ENCODE measurements at regions not wholly inside any gene's neighbourhood (a gene's known extent, or its start where the extent isn't known, plus 50 kb on each side); places are given as distances from the start of the nearest gene placed in this dataset.

DNA sequence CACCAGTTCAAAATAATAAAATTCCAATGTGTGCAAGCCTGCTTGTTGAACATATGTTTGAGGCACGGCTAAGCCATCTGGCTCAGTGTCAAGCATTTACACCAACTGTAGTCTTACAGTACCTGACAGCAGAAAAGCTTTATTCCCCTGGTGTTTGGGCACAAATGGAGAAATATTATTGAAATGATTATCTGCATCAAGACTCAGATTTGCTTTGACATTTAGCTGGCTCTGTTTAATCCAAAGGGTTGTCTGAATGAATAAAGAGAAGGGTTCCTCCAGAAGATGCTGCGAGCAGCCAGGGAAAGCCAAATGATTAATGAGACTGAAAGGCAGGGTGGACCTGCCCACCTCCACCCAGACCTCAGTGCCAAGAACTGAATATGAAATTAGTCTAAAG is 393.2 kb upstream of the GALNT5 start:
- no peak for DNase-seq

DNA sequence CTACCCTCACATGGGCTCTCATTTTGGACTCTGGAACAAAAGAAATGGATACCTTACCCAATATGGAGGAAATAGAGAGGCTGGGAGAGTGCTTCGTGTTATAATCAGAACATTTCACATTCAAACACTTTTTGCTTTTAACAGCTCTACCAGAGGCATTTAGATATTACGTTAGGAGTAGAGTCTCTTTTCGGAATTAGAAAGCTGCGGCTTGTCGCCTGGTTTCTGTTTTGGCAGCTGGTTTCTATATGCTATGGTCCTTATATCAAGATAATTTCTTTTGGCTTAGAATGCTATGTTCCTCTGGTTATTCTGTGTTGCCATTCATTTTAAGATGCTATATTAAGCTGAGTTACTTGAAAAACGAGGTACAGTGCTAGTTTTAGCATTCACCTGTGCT is 392.8 kb upstream of the GALNT5 start:
- no peak for DNase-seq

DNA sequence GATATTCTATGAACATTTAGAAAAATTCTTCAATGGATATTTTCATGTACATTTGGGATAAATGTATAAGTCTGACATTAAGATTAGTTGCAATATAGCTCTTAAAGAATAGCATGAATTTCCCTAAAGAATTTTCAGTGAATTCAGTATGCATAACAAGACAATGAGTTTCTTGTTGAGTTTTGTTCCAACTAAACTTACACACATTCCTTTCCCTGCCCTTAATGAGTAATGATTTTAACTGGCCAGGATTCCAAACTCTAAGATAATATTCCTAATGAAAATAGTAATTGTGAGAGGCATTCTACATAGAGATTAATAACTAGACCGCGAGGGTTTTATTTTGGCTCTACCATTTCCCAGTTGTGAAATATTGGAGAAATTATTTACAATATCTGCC is 390.3 kb upstream of the GALNT5 start:
- DNase-seq = no peak

DNA sequence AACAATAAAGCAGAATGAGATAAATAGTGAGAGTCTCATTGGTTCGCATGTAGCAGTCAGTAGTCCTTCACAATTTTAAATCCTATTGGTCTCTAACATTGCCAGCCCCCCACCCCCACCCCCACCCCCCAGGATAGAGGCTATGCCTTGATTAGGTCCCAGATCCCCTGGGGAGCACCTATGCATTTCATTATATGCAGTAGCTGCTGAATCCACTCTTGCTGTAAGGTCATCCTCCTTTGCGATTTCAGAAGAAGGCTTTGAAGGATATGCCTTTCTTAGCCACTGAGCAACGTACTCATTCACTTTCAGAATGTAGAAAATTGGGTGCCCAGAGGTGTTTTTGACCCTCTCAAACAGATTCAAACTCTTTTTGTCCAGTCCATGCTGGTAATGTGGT is 382.8 kb upstream of the GALNT5 start:
- DNase-seq = no peak

DNA sequence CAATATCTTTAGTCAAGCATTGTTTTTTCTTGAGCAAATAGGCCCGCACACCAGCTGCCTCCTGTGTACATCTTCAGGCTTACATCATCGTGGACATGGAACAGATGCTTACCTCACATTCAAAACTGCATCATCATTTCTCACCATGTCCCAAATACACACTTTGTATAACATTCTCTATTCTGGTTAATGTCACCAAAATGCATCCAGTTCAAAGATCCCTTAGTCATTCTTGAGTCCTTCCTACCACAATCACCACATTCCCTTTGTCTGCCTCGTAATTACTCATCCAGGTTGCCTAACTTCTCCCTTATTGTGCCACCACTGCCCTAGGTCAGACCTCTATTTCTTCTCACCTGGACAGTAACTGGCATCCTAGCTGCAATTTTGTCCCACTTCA is 373.7 kb upstream of the GALNT5 start:
- DNase-seq = no peak

DNA sequence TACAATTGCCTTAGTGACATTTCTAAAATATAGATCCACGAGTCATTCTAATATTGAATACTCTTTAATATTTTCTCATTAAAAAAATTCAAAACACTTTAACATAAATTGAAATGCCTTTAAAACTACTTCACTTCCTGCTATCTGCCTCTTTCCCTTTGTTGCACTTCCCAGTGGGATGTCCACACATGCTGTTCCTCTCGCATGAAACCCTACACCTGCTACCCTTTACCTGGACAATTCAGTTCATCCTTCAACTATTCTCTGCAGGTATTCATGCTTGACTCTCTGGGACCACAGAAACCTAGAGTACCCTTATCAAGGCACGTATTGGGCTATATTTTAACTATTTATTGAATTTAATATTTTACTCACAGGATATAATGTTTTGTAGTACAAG is 373.3 kb upstream of the GALNT5 start:
- no peak for DNase-seq

DNA sequence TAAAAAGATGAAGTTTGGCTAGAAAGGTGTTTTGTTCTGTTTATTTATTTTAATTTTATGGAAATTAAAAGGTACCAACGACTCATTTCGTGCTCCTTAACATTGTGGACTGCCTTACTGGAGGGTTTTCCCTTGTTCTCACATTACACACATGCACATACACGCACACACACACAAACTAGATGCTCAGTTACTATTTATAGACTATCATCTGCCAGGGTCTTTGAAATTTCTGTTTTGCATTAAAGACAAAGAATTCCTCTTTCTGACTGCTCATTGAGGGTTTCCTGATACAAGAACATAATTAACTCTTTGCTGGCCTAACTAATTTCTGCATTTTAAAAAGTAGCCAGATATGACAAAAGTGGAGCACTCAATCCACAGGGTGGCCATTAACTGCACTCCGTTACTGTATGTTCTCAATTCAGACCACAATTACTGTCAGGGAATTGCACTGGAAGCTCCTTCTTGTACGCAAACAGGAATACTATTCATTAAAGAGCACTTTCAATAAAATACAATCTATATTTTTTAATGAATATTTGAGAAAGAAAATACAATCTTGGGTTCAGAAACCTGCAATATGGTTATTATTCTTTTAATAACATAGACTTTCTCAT is 366.9 kb upstream of the GALNT5 start:
- no peak for DNase-seq

DNA sequence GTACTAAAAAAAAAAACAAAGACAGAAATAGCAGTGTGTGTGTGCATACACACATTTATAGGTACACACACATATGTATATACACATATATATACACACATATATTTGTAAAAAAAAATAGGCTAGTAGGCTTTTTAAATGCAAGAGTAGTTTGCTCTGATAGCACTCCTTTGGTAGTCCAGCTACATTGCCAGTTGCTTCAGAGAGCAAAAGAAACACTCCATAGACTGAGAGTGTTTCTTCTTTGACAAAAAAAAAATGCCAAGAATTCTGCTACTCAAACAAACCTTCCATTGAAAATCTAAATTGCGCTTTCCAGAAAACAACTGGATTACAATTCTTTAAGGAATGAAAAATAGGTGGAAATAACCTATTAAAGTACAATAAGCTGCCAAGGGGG is 365.9 kb upstream of the GALNT5 start:
- no peak for DNase-seq

DNA sequence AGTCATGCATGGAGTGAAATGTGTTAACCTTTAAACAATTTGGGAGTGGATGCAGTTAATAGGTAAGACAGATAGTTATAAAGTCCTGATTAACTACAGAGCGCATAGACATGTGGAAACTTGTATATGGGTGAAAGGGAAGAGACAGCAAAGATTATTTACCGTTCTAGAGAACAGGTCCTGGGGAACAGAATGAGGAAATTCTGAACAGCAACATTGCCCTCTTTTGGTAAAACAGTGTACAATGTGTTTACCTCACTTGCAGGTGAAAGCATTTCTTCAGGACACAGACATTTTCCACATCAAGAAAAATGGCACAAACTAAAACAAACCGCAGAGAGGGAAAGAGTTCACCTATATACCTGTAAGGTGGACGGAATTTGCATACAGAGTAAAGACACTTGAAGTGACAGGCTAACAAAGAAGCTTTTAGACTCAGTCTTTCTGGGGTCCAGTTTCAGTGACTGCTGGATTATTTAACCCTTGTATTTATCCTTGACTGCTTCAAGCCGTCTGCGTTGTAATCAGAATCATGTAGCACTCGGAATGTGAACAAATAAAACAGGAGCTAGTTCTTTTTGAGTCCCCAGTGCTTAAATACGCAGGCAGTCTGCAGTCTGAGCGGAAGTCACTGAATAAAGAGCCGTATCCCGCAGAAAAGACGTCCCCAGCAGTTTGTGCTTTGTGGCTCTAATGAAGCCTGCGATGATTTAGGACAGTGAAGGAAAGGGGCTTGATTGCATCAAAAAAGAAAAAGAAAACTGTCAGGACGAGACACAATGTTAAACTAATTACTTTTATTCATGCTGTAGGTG is 364.8 kb upstream of the GALNT5 start:
- DNase-seq = no peak

DNA sequence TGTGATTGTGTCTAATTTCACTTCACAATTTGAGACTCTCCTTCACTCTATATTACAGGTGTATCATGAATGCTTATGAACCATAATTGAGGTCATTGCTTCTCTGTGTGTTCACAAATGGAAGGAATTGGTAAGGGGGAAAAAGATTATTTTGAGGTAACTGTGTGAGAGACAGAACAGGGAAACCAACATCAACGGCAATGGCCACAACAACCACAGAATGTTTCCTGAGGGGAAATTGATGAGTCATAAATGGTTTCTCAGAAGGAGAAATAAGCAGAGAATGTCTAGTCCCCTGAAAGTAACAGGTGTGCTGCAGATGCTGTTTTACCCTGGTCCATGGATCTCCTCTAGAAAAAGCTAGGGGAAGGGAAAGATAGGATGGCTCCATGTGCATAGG is 361.2 kb upstream of the GALNT5 start:
- DNase-seq = no peak

DNA sequence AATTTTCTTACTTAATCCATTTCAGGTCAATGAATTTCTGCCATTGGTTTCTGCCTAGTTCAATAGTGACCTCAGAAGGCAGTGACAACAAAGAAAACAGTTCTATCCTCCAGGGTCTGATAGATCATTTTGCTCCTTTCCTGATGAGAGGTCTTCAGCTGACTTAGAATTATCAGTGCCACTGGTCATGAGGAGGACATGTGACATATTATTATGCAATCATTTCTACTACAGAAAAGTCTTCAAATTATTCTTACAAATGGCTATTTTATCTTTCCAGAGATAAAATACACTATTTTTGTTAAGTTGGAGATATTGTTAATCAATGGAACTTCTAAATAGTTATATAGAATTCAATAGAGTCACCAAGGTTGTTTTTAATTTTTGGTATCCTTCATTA is 360.0 kb upstream of the GALNT5 start:
- DNase-seq = no peak

DNA sequence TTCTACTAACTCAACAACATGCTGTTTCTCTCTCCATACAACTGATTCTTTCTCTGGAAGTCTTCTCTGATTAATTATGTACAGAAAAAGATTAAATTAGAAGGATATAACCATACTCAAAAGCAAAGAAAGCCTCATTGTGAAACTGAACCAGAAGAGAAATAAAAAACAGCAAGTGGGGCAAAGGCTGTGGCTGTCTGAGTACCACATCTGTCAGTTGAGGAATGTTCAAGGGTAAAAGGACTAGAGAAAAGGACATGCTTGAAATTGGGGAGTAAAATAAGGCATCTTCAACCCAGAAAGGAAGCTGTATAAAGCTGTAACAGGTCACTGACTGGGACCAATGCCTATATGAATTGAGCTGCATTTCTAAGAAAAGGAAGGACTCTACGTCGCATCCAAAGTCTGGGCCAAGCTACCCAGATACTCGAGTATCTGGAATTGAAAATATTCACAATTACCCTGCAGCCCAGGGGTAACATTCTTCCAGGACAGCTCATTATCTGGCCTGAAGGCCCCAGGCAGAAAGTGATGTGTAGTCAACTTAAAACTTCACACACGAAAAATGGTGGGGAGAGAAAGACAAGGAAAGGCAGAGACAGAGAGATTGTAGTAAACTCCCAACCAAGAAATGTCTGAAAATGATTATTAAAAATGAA is 356.0 kb upstream of the GALNT5 start:
- DNase-seq = no peak

DNA sequence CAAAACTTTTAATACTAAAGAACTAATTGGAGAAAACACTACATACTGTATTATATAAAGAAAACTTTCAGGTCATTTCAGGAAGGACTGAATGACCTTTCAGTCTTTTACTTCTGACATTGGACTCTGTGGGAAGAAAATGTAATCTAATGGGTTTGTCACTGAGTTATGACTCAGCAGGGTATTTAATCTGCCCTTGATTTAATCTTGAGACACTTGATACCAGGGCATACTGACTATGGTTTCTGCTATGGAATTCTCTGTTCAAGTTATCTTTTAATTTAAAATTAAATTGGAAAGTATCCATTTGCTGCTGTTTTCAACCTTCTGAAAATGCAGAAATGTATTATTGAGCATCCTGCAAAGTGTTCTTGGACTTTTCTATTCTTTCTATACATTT is 354.2 kb upstream of the GALNT5 start:
- no peak for DNase-seq

DNA sequence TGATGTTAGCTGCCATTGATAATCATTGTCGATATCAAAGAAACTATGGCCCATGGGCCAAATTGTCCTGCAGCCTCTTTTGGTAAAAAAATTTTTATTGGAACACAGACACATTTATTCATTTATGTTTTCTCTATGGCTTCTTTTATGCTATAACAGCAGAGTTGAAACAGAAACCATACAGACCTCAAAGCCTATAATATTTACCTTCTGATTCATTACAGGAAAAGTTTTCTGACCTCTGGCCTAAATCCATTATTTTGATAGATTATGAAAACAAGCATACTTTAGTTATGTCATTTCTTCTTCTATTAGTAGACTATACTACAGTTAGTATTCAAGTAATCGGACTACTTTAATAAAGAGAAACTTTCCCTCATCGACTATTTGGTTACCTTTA is 349.7 kb upstream of the GALNT5 start:
- no peak for DNase-seq

DNA sequence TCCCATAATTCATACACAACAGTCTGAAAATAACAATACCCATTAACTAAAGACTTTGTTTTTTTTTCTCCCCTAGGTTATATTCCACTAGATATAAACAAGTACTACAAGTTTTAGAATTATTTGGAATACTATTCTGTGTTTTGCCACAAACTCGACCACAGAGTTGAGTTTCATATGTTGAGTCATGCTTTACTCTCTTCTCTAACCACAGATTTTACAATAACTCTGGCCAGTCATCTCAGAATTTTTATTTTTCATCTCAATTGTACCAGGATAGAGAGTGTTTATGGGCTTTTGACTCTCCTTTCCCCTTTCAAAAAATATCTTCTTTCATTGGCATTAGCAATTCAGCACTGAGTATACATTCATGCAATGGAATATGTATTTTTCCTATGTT is 348.7 kb upstream of the GALNT5 start:
- DNase-seq = no peak

DNA sequence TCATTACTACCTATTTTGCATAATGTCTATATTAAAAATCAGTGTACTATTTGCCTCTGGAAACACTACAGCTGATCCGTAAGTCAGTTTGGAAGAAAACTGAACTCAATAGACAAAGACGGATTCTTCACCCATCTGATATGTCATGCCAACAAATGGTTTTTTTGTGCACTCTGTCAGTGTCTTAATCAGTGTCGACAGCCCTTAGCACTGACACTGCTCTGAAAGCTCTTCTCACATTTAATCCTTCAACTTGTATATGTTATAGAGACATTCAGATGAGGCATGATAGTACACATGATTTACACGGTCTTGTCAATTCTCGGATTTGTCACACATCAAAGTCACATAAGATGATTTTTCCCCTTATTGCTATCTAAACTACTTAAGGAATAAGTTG is 347.5 kb upstream of the GALNT5 start:
- DNase-seq = no peak

DNA sequence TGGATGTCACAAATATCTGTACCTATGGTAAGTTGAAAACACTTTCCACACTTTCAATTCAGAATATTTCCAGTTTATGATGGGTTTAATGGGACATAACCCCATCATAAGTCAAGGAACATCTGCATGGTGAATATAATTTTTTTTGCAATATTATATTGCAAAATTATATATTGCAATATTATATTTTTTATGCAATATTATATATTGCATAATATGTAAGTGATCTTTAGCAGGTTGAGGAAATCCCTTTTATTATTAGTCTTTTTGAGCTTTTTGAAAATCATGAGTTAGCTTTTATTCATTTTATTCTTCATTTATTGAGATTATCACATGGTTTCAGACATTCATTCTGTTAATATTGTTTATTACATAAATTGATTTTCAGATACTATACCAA is 342.2 kb upstream of the GALNT5 start:
- DNase-seq = no peak

DNA sequence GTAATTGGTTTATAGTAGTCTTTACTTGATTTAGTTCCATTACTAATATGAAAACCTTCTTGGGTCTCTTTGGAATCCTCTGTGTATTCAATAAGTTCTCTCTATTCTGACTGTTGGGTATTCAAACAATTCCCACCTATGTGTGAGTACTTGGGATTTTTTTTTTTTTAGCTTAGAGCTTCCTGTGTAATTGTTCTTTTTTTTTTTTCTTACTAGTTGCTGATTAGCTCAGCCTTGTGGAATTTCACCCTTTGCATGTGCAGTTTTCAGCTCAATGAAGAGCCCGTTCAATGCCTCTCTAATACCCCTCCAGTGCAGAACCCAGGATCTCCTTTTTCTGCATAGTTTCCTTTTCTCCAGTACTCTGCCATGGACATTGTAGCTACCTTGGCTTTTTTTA is 339.1 kb upstream of the GALNT5 start:
- no peak for DNase-seq

DNA sequence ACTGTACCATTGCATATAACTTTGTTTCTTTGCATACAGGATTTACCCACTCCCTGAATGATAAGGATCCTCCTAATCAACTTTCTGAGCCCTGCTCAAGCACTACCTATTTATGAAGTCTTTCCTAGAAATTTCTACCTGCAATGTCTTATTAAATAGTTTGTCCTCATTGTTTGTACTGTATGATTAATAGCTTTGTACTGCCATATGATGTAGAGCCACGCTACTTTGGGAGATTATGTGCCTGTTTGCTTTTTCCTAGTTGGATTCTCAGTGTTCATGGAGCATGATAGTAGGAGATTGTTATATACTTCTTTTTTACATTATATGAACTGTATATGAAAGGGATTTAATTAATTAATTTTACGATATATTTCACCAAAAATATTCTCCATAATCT is 327.1 kb upstream of the GALNT5 start:
- DNase-seq = no peak

DNA sequence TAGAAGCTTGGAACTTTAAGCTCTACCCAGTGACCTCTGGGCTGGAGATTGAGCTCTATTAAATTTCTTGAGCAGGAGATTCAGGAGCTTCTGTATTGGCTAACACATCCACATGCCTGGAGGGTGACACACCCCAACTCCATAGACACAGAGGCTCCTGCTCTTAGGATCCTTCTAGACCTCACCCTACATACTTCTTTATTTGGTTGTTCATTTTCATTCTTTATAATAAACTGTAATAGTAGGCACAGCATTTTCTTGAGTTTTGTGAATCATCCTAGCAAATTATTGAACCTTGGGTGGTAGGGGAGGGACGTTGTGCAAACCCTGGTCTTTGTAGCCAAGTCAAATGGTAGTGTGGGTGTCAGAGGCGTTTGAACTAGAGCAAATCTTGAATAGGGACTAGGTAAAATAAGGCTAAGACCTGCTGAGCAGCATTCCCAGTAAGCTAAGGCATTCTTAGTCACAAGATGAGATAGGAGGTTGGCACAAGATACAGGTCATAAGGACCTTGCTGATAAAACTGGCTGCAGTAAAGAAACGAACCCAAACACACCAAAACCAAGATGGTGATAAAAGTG is 323.8 kb upstream of the GALNT5 start:
- no peak for DNase-seq

DNA sequence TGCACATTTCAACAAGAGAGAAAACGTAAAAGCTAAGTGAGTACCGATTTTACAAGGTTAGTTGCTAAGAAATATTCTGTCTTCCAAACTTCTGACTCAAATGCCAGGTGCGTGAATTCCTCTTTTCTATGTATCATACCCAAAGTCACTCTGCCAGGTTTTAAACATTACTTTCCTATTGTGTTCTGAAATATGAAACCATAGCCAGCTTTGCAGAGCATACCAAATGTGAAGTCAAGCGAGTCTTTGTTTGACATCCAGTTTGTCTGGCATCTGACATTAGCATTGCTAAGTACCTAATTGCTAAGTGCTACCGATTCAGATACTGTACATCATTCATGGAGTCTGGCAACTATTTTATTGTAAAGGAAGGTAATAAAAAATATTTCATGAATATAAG is 321.9 kb upstream of the GALNT5 start:
- DNase-seq = no peak

DNA sequence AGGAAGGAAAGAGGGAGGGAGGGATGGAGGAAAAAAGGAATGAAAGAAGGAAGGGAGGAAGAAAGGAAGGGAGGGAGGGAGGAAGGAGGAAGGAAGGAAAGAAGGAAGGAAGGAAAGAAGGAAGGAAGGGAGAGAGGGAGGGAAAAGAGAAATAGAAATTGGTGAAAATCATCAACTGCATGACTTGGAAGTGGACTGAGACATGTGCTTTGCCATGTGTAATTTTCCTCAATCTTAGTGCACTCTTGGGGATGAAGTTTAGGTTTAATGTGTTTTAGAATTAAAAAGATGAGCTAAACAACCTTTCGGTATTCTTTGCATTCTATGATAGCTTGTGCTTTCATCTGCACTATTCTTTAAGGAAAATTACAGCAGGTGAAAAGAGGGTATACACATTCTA is 320.1 kb upstream of the GALNT5 start:
- no peak for DNase-seq

DNA sequence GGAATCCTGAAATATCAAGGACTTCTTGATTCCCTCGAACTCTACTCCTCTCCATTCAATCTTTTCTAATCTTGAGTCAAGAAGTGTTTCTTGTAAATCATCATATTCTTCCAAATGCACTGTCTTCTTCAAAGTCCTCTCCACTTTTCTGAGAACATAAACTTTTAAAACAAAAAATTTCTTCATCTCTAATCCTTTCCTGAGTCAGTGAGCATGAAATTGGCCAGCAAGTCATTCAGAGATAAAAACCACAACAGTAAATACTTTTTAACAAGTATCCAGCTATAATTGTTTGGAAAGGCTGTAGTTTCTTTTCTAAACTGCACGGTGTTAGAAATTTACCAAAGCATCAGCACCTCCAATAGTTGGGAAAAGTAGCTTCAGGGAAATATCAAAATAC is 312.6 kb upstream of the GALNT5 start:
- no peak for DNase-seq

DNA sequence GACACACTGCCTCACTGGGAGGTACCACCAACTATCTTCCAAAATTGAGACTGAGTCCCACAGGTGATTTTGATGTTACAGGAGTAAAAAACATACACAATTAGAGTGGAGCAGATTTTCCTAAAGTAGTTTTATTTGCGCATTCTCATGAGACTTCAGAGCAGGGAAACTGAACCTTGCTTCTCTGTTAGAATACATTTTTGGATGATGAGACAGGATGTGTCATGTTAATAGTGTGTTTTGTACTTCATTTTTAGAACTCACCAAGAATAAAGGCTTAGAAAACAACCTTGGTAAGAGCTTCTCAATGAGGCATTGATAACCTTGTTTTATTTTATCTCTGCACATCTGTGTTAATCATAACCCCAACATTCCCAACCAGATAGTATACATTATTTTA is 310.2 kb upstream of the GALNT5 start:
- DNase-seq = no peak

Measured in NCI-H187 treated with DMSO at 0.1 percent for 48 hours (cell line).